Activated naive CD4-positive, alpha-beta T cell treated with Interleukin-2 at 50 U/mL for 16 hours (primary cell): ENCODE measurements at regions not wholly inside any gene's neighbourhood (a gene's known extent, or its start where the extent isn't known, plus 50 kb on each side); places are given as distances from the start of the nearest gene placed in this dataset.
A peak's percentile ranks its signal among the peaks of the same experiment; 100 is the strongest.

ENCODE experiments used
- DNase-seq: peaks from one replicate; pipeline ENCODE4 v3.0.0-alpha.2; 2020

DNA sequence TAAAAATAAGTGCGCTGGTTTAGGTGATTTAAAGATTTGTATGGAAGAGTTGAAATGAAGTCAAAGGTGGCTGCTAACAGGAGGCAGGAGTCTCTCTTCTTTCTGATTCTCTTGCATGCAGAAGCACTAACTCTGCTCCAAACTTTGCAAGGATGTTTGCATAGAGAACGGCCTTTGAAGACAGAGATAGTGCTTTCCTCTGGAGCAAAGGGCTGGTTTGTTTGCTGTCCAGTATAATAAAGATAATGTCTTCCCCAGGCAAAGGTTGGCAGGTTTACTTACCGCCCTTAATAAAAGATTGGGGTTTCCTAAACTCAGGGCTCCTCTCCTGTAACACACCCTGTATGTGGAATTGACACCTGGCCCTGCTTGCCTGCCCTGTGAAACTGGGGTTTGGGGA is 210.6 kb upstream of the RREB1 start:
- DNase-seq = no peak

- DNase-seq = no peak
These were observed 207.1 kb upstream of the RREB1 start for GRCh38 chr6:6900569-6901204.

GRCh38 chr6:6901205-6901719 is 206.5 kb upstream of the RREB1 start:
- DNase-seq = no peak

DNA sequence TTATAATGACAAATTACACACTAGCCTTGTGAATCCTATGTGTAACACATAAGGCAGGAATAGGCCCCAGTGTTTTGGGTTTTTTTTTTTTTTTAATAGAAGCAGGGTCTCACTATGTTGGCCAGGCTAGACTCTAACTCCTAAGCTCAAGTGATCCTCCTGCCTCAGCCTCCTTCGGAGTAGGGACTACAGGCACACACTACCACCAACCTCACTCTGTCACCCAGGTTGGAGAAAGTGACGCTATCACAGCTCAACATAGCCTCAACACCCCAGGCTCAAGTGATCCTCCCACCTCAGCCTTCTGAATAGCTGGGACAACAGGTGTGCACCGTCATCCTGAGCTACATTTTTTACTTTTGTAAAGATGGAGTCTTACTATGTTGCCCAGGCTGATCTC is 205.8 kb upstream of the RREB1 start:
- no peak for DNase-seq

- no peak for DNase-seq
These were observed 201.7 kb upstream of the RREB1 start for GRCh38 chr6:6905961-6906518.

GRCh38 chr6:6906570-6907213 is 201.1 kb upstream of the RREB1 start:
- DNase-seq = no peak

DNA sequence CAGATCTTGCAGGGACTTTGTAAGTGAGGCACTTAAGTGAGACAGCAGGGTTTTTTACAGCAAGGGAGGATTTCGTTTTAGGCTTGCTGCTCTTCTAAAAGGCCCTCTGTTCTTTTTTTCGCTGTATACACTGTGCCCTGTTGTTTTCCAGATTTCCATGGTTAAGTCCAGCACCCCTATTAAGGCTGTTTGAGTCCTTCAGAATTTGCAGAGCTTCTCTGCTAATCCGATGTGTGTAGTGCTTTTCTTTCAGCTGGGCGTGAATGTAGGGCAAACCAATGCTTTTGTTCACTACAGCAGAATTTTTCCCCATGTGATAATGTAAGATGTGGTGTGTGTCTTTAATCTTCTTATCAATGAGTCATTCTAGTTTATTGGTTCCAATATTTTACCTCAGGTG is 200.5 kb upstream of the RREB1 start:
- DNase-seq = no peak

- no peak for DNase-seq
These were observed 199.6 kb upstream of the RREB1 start for GRCh38 chr6:6908121-6908520.

- no peak for DNase-seq
These were observed 198.7 kb upstream of the RREB1 start for GRCh38 chr6:6909111-6909510.

- no peak for DNase-seq
These were observed 196.9 kb upstream of the RREB1 start for GRCh38 chr6:6910734-6911295.

GRCh38 chr6:6911391-6911790 is 196.4 kb upstream of the RREB1 start:
- DNase-seq = no peak

DNA sequence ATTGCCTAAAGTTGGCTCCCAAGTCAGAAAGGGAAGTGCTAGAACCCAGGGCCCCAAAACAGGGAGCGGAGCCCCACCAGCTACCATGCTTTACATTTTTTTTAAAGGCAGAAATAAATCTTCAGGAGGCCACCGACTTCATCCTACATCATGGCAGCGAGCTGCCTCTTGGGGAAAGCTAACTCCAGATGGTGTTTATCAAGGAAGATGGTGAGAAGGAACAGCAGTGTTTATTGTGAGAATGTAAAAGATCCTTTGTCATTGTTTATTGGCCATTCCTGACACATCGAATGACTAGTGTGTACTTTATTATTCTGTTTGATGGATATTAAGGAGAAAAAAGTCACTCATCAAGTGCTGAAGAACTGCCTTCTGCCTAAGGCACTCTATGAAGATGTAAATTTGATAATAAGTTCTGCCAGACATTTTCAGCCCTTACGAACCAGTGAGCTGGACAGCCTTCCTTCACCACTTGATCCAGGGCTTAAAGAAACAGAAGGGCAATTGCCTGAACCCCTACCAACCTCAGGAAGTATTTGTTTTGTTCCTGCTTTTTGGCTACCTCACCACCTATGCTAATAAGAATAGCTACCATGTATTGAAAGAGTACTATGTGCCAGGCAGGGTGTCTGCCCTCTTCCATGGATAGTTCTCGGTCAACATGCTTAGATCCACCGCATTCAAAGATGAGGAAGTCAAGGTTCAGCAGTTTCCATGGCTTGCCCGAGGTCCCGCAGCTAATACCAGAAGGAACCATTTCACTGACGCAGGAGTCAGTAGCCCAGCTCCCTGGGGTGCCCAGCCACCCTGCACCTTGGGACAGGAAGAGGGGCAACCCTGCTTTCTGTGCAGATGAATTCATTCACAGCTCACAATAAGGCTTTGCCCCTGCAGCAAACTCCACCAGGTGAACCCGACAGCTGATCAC is 194.7 kb upstream of the RREB1 start:
- DNase-seq = no peak

DNA sequence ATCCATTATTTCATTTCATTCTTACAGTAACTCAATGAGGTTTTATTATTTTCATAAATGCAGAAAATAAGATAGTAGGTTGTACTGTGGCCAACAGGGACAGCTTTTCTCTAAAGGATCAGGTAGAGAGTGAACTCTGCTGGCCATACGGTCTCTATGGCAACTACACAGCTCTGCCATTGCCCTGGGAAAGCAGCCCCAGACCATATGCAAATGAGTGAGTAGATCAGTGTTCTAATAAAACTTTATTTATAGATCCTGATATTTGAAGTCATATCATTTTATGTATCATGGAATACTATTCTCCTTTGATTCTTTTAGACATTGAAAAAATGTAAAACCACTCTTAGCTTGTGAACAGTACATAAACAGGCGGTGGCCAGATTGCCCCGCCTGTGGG is 192.5 kb upstream of the RREB1 start:
- no peak for DNase-seq

GRCh38 chr6:6915813-6916547 is 191.8 kb upstream of the RREB1 start:
- DNase-seq = no peak

DNA sequence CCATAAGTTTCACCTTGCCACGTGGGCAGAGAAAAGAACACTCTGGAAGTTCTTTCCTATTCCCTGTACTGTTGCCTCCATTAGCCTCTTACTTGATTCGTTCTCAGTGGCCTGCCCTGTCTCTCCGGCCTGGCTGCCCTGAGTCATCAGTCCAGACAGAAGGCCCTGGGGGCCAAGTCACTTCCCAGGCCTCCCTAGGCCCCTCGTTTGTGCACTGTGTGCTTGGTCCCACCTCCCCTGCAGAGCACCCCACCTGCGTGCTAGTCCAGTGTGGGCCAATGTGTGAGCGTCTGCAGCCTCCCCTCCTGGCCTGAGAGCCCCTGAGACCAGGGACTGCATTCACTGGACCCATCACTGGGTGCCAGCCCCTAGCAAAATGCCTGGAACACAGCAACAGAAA is 191.2 kb upstream of the RREB1 start:
- no peak for DNase-seq

DNA sequence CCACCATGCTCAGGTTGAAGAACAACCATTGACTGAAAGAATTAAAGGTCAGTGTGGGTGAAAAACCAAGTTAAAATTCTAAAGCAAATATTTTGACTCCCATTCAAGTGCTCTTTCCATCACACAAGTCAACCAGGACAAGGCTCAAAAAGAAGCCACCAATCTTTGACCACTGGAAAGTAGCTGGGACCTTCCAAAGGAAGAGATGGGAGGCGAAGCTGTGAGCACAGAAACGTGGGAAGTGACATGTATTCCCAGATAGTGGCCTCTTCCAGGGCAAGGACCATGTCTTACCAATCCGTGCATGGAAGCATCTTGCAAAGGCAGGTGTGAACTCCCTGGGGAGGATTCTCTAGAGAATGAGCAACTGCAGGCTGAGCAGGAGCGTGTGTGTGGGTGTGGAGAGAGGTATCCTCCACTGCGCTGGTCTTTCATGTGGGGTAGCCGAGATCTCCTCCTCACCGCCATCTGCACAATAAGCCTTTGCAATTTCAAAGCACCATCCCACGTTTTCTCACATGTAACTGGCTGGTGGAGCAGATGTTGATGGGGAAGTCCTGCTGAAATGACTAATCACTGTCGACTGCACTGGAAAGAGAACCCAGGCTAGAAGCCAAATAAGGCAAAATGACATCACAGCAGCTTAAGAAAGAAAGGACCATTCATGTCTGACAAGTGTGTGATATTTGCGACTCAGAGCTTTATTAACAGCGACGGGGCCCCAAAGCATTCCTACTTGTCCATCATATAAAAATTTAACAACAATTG is 189.4 kb upstream of the RREB1 start:
- peak; percentile 79 for DNase-seq

GRCh38 chr6:6919173-6919572 is 188.6 kb upstream of the RREB1 start:
- no peak for DNase-seq

- DNase-seq = no peak
These were observed 187.4 kb upstream of the RREB1 start for GRCh38 chr6:6920114-6920986.

- DNase-seq = no peak
These were observed 186.8 kb upstream of the RREB1 start for GRCh38 chr6:6920987-6921313.

DNA sequence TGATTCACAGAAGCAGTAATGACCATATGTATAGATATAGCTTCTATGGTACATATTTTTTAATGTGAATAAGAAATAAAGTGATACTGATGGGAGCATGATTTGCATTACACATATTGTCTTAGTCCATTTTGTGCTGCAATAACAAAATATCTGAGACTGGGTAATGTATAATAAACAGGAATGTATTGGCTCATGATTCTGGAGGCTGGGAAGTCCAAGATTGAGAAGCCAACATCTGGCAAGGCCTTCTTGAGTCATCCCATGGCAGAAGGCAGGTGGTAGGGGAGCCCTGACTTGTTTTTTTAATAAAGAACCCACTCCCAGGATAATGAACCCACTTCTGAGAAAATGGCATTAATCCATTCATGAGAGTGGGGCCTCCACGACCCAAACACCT is 185.6 kb upstream of the RREB1 start:
- DNase-seq = no peak

- no peak for DNase-seq
These were observed 184.2 kb upstream of the RREB1 start for GRCh38 chr6:6923605-6924004.
